GM19035 (cell line): ENCODE measurements at regions not wholly inside any gene's neighbourhood (a gene's known extent, or its start where the extent isn't known, plus 50 kb on each side); places are given as distances from the start of the nearest gene placed in this dataset.

ENCODE experiments used
- ATAC-seq: cut with Tn5 transposase; IDR thresholded peaks from one replicate; pipeline ENCODE4 v1.9.1; 2021; ENCODE audit not compliant: unreplicated experiment

- no peak for ATAC-seq
Observed at GRCh38 chr10:43864656-43865055, 216.0 kb upstream of the ZNF32 start.

DNA sequence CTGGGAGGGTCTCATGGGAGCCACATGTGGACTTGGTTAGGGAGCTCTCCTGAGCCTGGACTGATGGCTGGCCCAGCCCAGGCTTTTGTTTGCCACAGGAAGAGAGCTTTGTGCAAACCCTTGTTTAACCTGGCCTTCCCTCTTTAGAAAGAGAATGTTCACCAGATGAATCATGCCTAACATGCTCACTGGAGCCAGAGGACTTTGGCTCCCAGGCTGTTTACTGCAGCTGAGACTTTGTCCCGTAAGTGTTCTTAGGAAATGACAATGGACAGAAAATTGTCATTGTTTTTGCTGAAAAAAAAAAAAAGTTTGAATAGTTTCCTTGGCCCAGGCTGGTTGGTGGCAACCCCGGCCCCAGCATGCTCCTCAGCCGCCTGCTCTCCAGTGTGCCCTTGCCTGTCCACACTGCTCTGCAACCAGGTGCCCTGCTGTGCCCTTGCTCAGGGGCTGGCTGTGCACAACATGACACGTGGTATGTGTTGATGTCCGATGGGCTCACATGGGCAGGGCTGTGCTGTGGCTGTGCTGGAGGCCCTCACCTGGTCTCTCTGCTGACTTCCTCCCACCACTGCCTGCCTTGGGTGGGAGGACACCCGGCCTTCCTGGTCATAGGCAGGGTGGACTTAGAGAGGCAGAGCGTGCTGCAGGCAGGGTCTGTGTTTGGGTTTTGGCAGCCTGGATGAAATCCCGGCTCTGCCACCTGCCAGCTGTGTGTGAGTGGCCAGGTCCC lies 215.3 kb upstream of the ZNF32 start:
- no peak for ATAC-seq

DNA sequence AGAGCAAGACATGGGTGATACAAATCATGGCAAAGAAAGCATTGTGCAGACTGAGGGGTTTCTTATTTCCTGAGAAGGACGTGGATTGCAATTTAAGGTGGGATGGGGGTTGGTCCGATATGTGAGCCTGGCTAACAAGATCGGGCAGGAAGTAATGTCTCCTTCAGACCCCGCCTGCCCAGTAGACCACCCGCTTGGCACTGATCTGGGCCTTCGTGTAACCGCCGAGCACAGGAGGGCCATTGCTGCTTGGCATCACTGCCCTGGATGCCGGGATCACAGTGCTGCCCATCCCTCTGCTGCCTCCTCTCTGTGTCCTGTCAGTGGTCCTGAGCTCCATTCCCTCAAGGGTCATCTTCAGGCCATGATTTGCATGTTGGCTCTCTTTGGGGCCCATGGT lies 214.6 kb upstream of the ZNF32 start:
- ATAC-seq: no peak

- no peak for ATAC-seq
Observed at GRCh38 chr10:43862756-43863155, 214.1 kb upstream of the ZNF32 start.

DNA sequence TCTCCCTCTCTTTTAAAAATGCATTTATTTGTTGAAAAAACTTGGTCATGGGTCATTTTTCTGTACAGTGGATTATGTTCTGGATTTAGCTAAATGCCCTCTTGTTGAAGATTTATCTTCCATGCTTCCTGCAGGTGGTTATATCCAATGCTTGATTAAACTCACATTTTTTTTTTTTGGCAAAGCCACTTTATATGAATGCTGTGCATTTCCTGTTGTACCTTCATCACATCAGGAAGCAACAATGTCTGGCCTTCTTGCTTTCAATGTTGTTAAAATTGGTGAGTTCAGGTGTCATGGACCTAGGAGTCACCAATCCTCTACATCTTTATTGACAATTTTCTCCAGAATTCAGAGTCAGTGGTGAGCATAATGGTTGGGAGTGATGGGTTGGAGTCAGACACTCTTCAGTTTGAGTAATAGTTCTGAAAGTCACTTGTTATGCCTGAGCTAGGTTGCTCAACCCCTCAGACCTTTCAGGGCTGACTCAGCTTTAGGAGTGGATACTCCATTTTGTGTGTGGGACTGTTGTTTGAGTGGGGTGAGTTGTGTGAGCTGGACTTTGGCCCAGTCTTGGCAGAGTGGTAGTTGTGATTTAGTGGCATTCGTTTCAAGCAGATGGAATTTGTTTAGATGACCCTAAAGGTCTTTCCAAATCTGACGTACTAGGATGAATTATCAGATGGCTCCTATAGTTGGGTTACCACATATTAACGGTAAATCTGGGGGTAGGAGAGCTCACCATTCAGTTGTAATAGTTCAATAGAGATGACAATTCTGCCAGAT lies 213.5 kb upstream of the ZNF32 start:
- no peak for ATAC-seq

GRCh38 chr10:43859016-43859525 lies 210.4 kb upstream of the ZNF32 start:
- ATAC-seq: no peak

- no peak for ATAC-seq
Observed at GRCh38 chr10:43857931-43858315, 209.2 kb upstream of the ZNF32 start.

DNA sequence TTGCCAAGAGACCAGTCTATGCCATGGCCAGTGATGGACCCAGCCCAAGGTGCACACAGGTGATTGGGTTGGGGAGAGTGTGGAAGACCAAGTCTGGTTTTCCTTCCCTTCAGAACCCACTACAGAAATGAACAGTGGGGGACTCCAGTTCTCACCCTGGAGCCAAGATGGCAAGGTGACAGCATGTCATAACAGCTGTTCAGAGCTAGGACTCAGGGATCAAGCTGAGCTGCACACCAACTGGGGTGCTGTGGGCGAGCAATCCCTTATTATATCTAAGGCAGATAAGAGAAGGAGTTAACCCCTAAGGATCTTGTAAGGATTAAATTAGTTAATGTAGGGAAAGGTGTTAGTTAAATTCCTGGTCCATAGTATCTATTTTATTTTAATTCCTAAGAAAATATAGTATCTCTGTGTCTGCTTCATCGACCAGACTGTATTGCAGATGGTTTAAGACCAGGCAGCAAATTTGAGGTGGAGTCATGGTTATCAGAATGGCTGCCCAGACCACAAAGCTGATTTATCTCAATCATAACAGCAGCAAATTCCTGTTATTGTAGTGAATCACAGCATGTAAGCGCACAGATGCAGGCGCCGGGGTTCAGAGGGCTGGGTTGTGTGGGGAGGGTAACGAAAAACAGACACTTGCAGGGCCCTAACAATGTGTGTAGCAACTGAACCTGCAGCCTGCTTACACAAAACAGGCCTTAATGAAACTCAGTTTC lies 208.7 kb upstream of the ZNF32 start:
- ATAC-seq: no peak

GRCh38 chr10:43856299-43856698 lies 207.6 kb upstream of the ZNF32 start:
- no peak for ATAC-seq

- no peak for ATAC-seq
Observed at GRCh38 chr10:43855667-43856210, 207.1 kb upstream of the ZNF32 start.

- no peak for ATAC-seq
Observed at GRCh38 chr10:43854007-43854406, 205.3 kb upstream of the ZNF32 start.

DNA sequence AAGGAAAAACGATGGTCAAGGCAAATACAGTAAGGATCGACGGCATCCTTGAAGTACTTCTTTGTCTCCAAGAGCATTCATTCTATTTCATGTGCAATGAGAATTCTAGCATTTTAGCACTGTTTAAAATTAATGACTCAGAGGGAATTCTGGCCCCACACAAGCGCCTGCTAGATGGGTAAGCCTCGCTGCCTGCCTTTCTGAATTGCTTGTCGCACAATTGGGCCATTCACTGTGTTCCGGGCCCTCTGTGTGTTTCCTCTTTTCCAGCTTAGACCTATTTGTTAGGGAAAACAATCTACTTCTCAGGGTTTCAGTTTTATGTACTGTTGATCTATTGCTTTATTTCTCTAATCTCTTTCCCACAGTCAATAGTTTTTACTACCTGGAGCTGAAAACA lies 204.7 kb upstream of the ZNF32 start:
- no peak for ATAC-seq

- no peak for ATAC-seq
Observed at GRCh38 chr10:43852644-43853214, 204.0 kb upstream of the ZNF32 start.

GRCh38 chr10:43852149-43852548 lies 203.5 kb upstream of the ZNF32 start:
- ATAC-seq: no peak

GRCh38 chr10:43851030-43851429 lies 202.3 kb upstream of the ZNF32 start:
- ATAC-seq: no peak

DNA sequence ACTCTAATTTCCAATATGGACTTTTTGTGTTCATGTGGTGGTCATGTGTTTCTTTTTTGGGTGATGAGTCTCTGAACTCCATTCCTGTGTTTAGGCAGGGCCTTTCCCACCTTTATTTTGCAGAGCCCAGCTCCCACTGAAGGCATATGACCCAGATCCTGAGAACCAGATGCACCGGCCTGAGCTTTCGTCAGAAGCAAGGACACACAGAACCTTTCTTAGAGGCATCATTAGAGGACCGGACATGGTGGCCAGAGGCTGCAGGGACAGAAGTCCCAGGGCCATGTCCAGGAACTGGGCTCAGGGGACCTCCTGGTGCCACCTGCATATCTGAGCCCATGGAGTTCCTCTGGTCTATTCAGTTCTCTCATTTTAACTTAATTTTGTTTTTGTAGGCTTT lies 200.9 kb upstream of the ZNF32 start:
- no peak for ATAC-seq

GRCh38 chr10:43846968-43847367 lies 198.3 kb upstream of the ZNF32 start:
- ATAC-seq: no peak

DNA sequence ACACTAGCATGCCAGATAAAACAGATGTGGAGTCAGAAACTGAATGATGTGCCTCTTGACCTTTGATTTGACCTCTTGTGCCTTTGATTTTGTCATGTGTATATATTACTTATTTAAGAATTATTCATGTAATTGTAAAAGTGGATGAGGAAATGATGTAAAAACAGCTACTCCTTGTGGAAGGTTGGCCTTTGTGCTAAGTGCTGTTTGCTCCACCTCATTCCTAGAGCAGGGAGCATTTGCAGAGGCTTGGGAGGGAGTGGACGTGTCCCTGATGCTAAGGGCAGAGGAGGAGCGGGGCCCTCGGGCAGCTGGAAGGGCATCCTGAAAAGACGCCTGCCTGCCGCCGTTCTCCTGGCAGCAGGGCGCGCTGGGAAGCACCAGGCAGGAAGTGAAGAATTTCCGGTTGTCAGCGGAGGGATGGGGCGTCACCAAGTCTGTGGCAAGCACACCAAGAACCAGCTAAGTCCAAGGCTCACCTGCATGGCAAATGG lies 197.6 kb upstream of the ZNF32 start:
- no peak for ATAC-seq

DNA sequence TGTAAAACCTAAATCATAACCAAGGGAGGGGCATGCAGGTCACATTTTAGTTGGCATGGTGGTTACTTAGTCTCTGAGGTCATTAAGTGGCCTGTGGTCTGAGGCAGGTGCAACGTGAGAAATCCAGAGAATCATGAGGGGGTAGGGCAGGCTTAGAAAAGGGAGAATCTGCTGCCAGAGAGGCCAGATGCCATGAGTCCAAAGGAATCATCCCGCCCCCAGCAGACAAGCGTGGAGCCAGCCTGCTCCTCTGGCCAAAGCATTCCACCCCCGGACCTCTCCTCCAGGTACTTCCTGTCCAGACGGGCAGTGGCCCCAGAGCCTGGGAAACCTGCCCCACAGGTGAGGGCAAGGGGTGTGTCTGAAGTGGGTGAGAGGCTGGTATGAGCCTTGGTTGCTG lies 196.4 kb upstream of the ZNF32 start:
- ATAC-seq: no peak

DNA sequence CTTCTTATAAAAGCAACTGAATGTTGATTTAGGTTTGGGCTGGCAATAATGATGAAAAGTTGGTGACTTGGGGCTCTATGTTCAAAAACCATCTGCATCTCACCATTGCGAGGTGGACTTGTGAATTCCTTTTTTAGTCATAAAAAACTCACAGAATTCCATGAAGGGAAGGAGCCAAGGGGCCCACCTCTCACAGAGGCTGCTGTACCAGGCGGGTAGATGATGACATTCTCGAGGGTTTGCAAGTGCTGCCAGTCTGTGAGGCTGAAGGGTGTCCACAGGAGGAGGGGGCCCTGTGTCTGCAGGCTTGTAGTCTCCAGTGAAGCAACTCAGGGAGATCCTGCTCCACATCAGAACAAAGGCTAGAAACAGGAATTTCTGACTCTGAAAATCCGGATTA lies 195.5 kb upstream of the ZNF32 start:
- no peak for ATAC-seq
